ENCODE measurements at regions not wholly inside any gene's neighbourhood (a gene's known extent, or its start where the extent isn't known, plus 50 kb on each side); places are given as distances from the start of the nearest gene placed in this dataset.
"Not testable (repeated sequence)": the region's sequence is repeated elsewhere in the genome, so short reads cannot be mapped to it uniquely, and the experiment has no call there.

DNA sequence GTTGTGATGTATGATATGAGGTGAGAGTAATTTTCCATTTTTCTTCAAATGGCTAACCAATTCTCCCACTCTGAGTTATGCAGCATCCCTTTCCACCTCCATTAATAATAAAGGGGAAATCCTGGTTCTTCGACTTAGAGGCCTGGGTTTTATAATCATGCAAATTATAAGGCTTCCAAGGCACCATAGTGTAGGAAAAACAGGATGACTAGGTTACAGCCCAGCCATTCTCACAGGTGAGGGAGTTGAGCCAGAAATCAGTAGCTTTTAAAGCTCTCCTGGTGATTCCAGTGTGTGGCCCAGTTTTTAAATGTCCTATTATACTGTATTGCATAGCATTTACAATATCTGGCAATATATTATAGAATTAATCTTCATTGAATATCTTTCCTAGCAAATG is 203.1 kb downstream of the ARHGEF9 start:
- no peak for DNase-seq

DNA sequence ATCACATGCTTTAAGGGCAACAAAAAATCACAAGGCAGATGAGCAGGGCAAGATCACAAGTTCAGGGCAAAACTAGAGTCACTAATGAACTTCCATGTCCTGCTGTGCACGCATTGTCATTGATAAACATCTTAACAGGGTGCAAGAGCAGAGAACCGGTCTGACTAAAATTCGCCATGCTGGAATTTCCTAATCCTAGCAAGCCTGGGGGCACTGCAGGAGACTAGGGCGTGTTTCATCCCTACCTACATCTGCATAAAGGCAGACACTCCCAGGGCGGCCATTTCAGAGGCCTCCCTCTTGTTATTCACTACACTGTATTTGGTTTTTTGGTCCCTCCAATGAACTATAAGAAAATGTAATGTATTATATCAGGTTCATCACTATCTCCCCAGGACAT is 203.6 kb downstream of the ARHGEF9 start:
- DNase-seq: no peak

DNA sequence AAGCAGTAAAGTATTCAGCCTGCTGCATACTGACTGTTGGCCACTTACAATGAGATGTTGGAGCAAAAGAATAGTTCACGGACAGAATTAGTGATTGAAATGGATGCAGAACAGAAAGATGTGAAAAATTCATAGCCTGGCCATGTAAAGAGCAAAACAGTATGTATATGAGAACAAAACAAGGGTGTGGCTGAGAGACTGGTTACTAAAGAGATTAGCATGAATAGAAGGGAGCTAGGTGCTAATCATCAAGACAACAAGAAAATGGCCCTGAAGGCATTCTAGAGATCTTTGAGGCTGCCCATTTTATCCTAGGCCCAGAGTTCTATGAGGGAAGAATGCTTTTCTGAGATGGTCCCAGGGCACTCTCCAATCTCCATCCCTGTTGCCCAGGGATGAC is 208.5 kb downstream of the ARHGEF9 start:
- no peak for DNase-seq

DNA sequence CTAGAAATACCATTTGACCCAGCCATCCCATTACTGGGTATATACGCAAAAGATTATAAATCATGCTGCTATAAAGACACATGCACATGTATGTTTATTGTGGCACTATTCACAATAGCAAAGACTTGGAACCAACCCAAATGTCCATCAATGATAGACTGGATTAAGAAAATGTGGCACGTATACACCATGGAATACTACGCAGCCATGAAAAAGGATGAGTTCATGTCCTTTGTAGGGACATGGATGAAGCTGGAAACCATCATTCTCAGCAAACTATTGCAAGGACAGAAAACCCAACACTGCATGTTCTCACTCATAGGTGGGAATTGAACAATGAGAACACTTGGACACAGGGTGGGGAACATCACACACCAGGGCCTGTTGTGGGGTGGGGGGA is 209.3 kb downstream of the ARHGEF9 start:
- DNase-seq: not testable (repeated sequence)

DNA sequence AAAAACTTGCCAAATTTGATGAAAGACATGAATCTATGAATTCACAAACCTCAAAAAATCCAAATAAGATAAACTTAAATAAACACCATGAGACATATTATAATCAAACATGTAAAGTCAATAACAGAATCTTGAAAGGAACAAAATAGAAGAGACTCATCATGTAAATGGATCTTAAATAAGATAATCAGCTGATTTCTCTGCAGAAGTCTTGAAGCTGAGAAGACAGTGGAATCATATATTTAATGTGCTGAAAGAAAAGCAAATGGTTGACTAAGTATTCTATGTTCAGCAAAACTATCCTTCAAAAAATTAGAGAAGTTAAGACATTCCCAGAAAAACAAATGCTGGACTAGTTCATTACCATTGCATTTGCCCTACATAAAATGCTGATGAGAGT is 215.7 kb upstream of the SPIN4 start:
- no peak for DNase-seq

DNA sequence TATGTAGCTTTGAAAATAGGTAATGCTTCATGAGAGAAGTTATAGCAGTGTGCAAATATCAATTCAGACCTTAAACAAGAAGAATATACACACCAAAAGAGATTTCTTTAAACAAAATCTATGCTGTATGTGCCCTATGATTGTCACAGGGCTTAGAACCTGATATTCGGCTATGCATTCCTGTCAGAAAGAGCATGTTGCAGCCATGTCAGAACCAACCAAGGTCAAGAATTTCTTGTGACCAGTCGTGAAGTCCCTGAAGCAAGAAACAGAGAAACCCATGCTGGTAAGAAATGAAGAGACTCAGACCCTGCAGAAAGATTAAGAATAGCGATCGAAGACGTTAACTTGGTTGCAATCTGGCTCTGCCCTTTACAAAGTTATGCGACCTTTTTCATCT is 210.3 kb upstream of the SPIN4 start:
- DNase-seq: no peak

DNA sequence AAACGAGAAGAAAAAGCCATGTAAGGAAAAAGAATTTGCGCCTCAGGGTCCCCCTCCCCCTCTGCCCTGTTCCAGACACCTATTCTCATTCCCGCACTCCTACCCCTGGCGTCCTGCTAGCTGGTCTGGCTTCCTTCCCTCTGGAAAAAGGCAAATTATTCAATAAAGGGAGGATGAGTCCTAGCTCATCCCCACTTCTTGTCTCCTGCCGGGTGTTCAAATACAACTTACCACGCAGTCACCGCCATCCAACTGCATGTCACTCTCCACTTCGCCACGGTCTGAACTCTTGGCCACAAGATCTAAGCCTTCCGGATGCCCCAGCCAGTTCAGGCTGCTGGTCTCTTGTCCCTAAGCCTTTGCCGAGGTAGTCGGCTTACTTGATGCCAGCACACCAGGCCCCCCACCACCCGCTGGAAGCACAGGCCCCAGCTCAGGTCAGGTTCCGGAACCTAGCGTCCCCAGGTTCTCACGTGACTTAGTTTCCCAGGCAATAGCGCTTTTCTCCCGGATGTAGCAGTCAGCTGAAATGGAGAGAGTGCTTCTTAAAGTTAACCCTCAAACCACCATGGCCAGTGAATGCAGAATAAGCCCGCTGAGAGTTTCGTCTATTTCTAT is 209.6 kb upstream of the SPIN4 start:
- peak; percentile 51 for DNase-seq

DNA sequence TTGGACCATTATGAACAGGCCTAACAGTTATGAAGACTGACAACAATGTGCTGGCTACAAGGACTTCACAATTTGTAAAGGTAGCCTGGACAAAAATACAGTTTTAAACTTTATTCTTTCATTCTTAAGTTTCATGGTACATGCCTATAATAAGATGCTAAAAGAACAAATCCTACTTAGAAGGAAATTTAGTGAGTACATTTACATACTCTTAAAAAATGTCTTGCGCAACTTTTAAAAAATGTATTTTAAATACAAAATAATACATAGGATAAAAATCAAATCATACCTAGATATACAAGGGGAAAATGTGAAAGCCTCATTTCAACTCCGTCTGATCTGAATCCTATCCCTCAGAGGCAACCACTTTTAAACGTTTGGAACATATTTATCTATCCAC is 200.7 kb upstream of the SPIN4 start:
- DNase-seq: no peak

DNA sequence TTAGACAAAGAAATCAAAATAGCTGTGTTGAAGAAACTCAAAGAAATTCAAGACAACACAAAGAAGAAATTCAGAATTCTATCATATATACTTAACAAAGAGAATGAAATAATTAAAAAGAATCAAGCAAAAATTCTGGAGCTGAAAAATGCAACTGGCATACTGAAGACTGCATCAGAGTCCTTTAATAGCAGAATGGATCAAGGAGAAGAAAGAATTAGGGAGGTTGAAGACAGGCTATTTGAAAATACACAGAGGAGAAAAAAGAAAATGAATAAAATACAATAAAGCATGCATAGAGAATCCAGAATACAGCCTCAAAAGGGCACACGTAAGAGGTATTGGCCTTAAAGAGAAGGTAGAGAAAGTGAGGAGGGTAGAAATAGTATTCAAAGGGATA is 179.5 kb upstream of the SPIN4 start:
- DNase-seq: no peak

DNA sequence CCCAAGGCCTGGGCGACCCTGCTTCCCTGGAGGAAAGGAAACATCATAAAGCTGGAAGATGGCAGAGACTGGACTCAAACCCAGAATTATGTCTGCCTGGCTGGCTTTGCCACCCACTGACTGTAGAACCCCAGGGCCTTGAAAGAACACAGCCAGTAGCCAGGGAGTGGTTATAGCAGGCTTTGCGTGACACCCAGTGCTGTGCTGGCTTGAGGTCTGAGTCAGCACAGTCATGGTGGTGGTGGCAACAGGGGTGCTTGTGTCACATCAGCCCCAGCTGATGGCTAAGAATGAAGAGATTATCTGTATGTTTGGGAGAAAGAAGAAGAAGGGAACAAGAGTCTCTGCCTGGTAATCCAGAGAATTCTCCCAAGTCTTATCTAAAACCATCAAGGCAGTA is 178.8 kb upstream of the SPIN4 start:
- DNase-seq: no peak

DNA sequence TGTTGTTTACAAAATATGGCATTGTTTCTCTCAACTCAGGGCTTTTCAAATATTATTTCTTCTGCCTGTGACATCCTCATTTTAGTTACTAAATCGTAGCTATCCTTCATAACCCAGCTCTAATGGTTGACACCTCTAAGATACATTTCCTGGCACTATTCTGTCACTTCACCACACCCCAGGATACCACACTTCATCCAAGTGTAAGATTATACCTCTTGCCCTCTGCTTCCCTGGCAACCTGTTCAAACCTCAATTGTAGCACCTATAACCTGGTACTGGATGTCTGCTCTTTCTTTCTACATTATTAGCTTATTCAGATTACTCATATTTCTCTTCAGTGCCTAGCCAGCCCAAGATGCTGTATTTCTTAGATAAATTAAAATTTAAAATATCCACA is 175.7 kb upstream of the SPIN4 start:
- DNase-seq: no peak

DNA sequence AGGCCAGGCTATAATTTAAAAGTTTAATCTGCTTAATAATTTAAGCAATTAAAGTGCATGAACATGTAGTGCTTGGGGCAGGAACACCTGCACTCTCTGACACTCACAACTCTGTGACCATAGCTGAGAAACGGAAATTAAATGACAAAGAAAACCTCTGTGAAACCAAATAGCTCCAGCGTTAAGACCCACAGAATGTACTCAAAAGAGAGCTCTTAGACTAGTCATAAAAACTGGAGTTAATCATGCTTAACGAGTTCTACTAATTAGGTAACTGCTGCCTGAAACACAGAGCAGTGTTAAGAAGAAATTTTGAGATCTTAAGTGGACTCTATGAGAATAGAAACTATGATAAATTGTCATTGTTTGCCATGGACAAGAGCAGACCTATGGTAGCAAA is 174.4 kb upstream of the SPIN4 start:
- DNase-seq: no peak

DNA sequence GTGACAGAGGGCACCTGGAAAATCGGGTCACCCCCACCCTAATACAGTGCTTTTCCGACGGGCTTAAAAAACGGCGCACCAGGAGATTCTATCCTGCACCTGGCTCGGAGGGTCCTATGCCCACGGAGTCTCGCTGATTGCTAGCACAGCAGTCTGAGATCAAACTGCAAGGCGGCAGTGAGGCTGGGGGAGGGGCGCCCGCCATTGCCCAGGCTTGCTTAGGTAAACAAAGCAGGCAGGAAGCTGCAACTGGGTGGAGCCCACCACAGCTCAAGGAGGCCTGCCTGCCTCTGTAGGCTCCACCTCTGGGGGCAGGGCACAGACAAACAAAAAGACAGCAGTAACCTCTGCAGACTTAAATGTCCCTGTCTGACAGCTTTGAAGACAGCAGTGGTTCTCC is 168.2 kb upstream of the SPIN4 start:
- not testable (repeated sequence) for DNase-seq

DNA sequence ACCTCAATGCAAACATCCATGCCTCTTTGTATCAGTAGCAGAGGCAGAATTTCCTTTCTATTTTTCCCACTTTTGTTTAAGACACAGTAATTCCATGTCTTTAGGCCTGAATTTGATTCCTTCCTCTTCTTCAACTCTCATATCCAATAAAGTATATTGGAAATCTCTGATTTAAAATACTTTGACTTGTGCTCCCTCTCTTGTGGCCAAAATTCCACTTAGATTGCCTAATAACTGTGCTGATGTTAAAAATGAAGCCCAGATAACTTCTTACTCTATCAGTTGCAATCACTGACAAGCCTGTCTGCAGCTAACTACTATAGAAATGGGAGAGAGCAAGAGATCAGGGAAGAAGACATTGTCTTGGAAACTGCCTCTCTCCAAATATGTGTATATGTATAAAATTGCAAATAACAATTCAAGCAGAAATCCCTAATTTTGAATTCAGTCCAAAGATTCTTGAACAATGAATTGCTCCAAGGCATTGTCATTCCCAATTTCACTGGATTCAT is 163.5 kb upstream of the SPIN4 start:
- DNase-seq: no peak

DNA sequence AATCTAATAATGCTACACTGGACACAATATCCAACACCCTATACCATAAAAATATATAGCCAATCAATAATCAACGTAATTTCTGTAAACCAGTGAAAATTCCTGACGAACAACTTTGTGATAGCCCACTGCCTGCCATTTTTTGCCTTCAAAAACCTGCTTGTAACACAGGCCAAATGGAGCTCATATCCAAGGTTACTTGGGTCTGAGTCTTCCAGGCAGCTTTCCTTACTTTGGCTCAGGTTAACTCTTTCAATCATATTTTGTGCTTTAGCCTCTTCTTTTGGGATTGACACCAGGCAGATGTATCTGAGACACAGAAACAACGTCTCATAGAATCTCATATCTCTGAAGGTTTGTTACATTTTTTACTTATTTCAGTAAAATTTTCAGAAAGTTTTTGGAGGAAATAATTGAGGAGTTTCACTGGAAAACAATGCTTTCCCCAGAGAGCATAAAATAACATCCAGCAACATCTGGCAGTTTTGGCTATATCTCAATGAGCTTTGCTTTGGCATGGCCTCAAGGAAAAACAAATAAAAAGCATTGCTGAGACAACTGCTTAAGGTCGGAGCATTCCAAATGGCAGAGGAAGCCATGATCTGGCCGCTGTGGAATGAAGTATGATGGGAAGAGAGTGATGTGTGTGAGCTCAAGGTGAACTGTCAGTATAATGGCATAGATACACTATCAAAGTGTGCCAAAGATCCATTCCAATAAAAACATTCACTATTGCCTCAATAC is 162.9 kb upstream of the SPIN4 start:
- DNase-seq: no peak

DNA sequence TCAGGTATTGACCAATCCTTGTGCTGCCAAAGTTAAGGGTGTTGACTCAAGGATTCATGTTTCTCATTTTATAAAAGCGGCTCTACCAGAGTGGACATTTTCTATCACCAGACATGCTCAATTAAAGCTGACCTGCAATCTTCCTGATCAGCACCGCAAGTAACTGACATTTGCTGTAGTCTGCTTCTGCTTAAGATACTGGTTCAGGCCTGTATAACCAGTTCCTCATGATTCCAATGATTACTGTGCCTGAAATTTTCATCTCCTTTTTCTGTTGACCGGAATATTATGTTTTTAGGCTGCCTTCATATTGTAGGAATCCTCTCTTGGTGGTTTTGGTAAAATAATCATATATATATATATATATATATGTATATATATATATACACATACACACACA is 160.2 kb upstream of the SPIN4 start:
- DNase-seq: no peak

DNA sequence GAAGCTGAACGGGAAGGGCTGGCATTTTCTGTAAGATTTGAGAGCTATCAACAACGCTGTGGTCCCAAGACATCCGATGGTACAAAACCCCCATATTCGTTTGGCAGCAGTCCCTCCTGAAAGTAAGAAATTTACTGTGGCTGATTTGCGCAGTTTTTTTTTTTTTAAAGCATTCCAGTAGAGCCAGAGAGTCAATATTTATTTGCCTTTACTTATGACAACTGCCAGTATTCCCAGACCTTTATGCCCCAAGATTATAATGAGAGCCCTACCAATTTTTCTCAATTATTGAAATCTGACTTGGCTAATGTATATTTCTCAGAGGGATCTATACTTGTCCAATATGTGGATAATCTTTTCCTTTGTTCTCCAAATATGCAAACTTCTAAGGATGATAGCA is 157.5 kb upstream of the SPIN4 start:
- DNase-seq: no peak

DNA sequence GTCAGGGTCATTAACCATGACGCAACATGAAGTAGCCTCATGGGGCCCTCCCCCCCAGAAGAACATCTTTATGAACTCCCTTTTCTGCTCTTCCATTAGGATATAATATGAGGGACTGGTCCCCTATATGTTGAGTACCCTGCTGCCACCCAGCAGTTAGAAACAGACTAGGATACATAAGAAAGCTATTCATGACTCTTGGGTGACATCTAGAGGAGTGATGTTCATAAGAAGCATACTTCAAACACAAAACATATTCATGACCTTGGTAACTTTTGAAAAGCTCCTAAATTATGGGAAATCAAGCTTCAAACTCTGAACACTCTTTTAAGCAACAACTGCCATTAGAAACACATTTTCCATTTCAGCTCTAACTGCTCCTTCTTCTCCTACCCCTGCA is 155.2 kb upstream of the SPIN4 start:
- no peak for DNase-seq

DNA sequence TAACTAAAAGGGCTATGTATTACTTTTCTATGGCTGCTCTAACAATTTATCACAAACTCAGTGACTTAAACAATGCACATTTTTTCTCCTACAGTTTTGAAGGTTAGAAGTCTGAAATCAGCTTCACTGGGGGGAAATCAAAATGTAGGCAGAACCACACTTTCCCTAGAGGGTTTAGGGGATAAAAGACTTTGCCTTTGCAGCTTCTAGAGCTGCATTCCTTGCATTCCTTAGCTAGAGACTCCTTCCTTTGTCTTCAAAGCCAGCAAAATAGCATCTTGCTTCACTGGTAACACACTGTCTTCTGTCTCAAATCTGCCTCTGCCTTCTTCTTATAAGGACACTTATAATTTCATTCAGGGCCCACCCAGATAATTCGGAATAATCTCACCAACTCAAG is 152.4 kb upstream of the SPIN4 start:
- no peak for DNase-seq

DNA sequence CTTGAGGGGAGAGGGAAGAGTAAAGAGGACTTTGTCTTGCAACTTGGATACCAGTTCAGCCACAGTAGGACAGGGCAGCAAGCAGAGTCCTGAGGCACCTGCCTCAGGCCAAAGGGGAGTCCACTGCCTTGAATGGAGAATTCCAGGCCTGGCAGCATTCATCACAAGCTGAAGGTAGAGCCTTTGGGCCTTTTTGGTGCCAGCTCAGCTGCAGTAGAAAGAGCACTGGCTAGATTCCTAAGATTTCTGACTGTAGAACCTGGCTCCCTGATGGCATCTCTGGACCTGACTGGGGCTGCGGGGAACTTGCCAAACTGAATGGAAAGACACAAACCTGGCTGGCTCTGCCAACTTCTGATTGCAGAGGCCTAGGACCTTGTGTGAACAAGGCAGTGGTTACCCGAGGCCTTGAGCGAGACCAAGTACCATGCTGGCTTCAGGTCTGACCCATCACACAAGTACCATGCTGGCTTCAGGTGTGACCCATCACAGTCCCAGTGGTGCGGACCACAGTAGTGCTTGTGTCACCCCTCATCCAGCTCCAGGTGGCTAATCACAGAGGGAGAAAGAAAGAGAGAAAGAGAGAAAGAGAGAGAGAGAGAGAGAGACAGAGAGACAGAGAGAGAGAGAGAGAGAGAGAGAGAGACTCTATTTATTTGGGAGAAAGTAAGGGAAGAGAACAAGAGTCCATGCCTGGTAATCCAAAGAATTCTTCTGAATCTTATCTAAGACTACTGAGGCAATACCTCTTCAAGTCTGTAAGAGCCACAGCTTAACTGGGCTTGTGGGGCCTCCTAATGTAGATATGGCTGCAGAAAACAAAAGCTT is 137.6 kb upstream of the SPIN4 start:
- no peak for DNase-seq

DNA sequence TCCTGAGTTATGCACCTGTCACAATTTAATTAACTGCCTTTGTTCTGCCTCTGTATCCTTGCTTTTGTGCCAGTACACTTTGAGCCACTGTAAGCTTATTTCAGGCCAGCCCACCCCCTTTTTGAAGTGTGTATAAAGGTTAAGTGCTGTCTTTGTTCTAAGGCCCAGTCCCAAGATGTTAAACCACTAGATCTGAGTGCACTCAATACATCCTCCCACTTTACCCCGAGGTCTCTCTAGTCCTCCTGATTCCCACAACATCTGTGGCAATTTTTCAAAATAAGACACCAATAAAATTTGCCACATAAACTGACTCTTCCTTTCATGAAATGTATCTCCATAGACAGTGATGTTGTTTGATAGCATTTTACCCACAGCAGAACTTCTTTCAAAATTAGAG is 124.1 kb upstream of the SPIN4 start:
- no peak for DNase-seq

DNA sequence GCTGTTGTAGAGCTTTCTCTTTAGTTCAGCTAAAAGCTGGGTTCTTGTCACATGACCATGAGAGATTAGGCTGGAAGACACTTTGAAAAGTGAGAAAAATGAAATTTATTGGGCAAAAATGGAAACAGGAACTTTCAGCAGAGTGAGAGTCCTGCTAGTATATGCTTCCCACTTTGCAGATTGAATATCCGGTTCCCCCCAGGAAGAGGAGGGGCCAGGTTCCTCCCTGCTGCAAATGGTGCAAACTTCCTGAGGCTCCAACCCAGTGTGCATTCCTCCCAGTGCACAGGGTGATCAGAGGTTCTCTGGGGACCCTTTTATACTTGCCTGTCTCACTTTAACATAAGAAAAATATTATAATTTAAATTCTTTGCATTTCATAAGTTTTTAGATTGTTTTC is 119.9 kb upstream of the SPIN4 start:
- DNase-seq: no peak

DNA sequence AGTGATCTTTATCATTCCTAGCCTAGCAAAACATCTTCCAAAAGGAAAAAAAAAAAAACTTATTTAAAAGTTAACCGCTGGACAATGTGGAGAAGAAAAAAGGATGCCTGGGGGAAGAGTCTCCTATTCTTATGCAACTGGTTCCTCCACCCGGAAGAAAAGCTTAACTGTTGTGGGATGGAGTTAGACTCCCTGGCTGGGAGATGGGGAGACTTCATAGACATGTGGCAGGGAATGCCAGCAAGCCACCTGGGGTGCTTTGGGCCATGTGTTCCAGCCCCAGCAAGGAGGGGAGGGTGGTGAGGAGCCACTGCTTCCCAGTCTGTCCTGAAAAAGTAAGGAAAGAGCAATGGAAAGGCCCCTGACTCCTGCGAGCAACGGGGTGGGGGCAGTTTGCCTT is 119.4 kb upstream of the SPIN4 start:
- DNase-seq: no peak

DNA sequence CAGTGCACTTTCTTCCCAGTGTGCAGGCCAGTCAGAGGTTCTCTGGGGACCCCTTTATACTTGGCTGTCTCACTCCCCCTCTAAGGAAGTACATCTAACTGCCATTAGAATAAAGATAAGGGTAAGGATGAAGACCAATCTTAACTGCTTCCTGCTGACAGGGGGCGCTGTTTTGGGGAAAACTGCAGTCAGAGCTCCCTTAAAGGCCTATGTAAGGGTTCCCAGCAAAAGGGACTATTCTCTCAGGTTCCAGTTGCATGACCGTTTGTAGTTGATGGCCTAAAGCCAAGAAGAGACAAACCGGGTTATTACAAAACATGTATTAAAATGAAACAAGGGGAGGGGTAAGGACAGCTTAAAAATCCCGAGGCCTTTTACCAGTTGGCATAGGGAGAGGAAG is 115.6 kb upstream of the SPIN4 start:
- DNase-seq: no peak

All from activated naive CD4-positive, alpha-beta T cell treated with Interleukin-2 at 50 U/mL for 16 hours (primary cell).